Panc1 (cell line): ENCODE measurements at regions not wholly inside any gene's neighbourhood (a gene's known extent, or its start where the extent isn't known, plus 50 kb on each side); places are given as distances from the start of the nearest gene placed in this dataset.
"Not testable (repeated sequence)": the region's sequence is repeated elsewhere in the genome, so short reads cannot be mapped to it uniquely, and the experiment has no call there.

Source experiments
- ATAC-seq: fragments of 200-7000 bp; cut with Tn5 transposase; 2 replicates; pipeline ENCODE4 v1.9.1; 2020; ENCODE audit warnings: mild to moderate bottlenecking, moderate library complexity
- BruUV-seq: library from RNA; stranded (reverse); fragments of 400-500 nt; replicated peaks from 2 replicates; lab custom pipeline; 2021; lab: Mats Ljungman, UMichigan
- CTCF ChIA-PET: fragments of 300-600 bp; sonication (Branson Sonifier 250); formaldehyde crosslinking; loops from one replicate; lab custom pipeline; 2022; ENCODE audit warnings: antibody characterized with exemption; lab: Charles Lee
- POLR2A ChIA-PET: fragments of 300-600 bp; sonication (Branson Sonifier 250); formaldehyde crosslinking; loops from one replicate; lab custom pipeline; 2022; ENCODE audit warnings: antibody characterized with exemption; lab: Charles Lee
- DNase-seq: peaks from one replicate; pipeline ENCODE4 v3.0.0-alpha.2; 2010; ENCODE audit warnings: low read depth, low spot score
- H3K27ac ChIP-seq: 2 replicates; pipeline ENCODE4 v1.5.1; 2011; ENCODE audit warnings: mild to moderate bottlenecking, low read length, inconsistent platforms
- H3K27me3 ChIP-seq: fragments of 200-500 bp; sonication (Bioruptor generic); 2 replicates; pipeline ENCODE4 v1.6.0; 2014; ENCODE audit warnings: low read length, inconsistent platforms; ENCODE audit not compliant: control insufficient read depth, insufficient read depth
- H3K36me3 ChIP-seq: fragments of 200-500 bp; sonication (Bioruptor generic); 2 replicates; pipeline ENCODE4 v1.5.1; 2014; ENCODE audit warnings: inconsistent platforms, mild to moderate bottlenecking, low read length, moderate library complexity; ENCODE audit not compliant: control insufficient read depth, insufficient read depth
- H3K4me1 ChIP-seq: 2 replicates; pipeline ENCODE4 v1.5.1; 2011; ENCODE audit warnings: inconsistent platforms, mild to moderate bottlenecking, low read length, moderate library complexity; ENCODE audit not compliant: control insufficient read depth, insufficient read depth
- H3K4me3 ChIP-seq, 2 experiments: 2 replicates each; pipeline ENCODE4 v1.5.1; 2011 to 2012; ENCODE audit warnings: low read depth in 2 of 2, low read length in 2 of 2, mild to moderate bottlenecking in 2 of 2, inconsistent platforms in 1 of 2, moderate library complexity in 1 of 2
- H3K9me3 ChIP-seq: fragments of 200-500 bp; sonication (Bioruptor generic); 2 replicates; pipeline ENCODE4 v1.5.1; 2014; ENCODE audit warnings: low read depth, mild to moderate bottlenecking, inconsistent platforms, low read length, moderate library complexity; ENCODE audit not compliant: control insufficient read depth, insufficient read depth
- CTCF ChIP-seq: fragments of 450-650 bp; IDR thresholded peaks from 2 replicates; pipeline ENCODE4 v1.5.1; 2017; ENCODE audit warnings: mild to moderate bottlenecking
- POLR2AphosphoS5 ChIP-seq: IDR thresholded peaks from 2 replicates; pipeline ENCODE4 v1.6.1; 2012; ENCODE audit warnings: mild to moderate bottlenecking, low read depth, low read length, moderate library complexity
- SIN3A ChIP-seq: IDR thresholded peaks from 2 replicates; pipeline ENCODE4 v1.6.1; 2012; ENCODE audit warnings: low read depth, mild to moderate bottlenecking, low read length, moderate library complexity, borderline replicate concordance; ENCODE audit not compliant: insufficient read depth
- TCF7L2 ChIP-seq: IDR thresholded peaks from 2 replicates; pipeline ENCODE4 v1.6.1; 2011; ENCODE audit warnings: mild to moderate bottlenecking, low read depth, low read length, inconsistent platforms
- in situ Hi-C: cut with HindIII; loops from 2 replicates; pipeline ENCODE4 v1.10.0; 2016; ENCODE audit warnings: low sequenced_read_pairs, low pct_unique_long_range_greater_than_20kb
- intact Hi-C: fragments of 100-400 bp; cut with micrococcal nuclease; formaldehyde crosslinking; loops from one replicate; pipeline ENCODE4 v1.10.0; 2022; ENCODE audit not compliant: unreplicated experiment
- TF ChIP-seq, protein P1 (sequence below), 2 experiments: IDR thresholded peaks; 2 replicates each; pipeline ENCODE4 v1.6.1; 2011 to 2012; ENCODE audit warnings: low read depth in 2 of 2, control low read depth in 1 of 2, low read length in 1 of 2, mild to moderate bottlenecking in 1 of 2, moderate library complexity in 1 of 2; ENCODE audit not compliant: insufficient read depth in 1 of 2

DNA sequence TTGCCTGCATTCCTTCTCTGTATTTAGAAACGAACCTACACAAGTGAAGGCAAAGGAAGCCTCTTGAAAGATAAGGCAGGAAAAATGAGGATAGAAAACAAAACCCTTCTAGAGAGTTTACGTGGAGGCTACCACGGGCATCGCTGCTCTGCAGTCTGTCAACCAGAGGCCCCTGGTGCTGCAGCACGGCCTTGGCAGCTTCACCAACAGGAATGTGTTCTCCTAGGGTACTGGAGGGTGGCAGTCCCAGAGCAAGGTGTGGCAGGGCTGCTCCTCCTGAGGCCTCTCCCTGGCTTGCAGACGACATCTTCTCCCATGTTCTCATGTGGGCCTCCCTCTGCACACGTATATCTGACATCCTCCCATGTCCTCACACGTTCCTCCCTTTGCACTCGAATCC, 57.6 kb upstream of the SAMD11 start:
- ChIA-PET CTCF (no interaction called here), POLR2A (no interaction called here)
- Histone ChIP-seq H3K9me3 (no peaks in the 10 kb centered on the region), H3K4me1 (peaks cover 2% of the 10 kb centered on the region; the same call in 1 of the 2 replicates), H3K4me3 (no peak overlapping the region), H3K36me3 (no peaks in the 10 kb centered on the region), H3K27ac (no peak overlapping the region), H3K27me3 (no peaks in the 10 kb centered on the region)
- BruUV-seq = no TSS peak
- ATAC-seq = peak; percentile 16; the same call in 1 of the 2 replicates
- intact Hi-C loops (no loop called here), in situ Hi-C loops (no loop called here)
- TF ChIP-seq, protein P1, sequence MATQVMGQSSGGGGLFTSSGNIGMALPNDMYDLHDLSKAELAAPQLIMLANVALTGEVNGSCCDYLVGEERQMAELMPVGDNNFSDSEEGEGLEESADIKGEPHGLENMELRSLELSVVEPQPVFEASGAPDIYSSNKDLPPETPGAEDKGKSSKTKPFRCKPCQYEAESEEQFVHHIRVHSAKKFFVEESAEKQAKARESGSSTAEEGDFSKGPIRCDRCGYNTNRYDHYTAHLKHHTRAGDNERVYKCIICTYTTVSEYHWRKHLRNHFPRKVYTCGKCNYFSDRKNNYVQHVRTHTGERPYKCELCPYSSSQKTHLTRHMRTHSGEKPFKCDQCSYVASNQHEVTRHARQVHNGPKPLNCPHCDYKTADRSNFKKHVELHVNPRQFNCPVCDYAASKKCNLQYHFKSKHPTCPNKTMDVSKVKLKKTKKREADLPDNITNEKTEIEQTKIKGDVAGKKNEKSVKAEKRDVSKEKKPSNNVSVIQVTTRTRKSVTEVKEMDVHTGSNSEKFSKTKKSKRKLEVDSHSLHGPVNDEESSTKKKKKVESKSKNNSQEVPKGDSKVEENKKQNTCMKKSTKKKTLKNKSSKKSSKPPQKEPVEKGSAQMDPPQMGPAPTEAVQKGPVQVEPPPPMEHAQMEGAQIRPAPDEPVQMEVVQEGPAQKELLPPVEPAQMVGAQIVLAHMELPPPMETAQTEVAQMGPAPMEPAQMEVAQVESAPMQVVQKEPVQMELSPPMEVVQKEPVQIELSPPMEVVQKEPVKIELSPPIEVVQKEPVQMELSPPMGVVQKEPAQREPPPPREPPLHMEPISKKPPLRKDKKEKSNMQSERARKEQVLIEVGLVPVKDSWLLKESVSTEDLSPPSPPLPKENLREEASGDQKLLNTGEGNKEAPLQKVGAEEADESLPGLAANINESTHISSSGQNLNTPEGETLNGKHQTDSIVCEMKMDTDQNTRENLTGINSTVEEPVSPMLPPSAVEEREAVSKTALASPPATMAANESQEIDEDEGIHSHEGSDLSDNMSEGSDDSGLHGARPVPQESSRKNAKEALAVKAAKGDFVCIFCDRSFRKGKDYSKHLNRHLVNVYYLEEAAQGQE (IDR thresholded peaks at IDR 0.05; ENCODE audit: insufficient read depth in 1 of 2, low read depth in 2 of 2, low read length in 1 of 2) = no peak
- TF ChIP-seq SIN3A (no peak), TCF7L2 (no peak), POLR2AphosphoS5 (no peak), CTCF (no peak)
- no peak for DNase-seq

DNA sequence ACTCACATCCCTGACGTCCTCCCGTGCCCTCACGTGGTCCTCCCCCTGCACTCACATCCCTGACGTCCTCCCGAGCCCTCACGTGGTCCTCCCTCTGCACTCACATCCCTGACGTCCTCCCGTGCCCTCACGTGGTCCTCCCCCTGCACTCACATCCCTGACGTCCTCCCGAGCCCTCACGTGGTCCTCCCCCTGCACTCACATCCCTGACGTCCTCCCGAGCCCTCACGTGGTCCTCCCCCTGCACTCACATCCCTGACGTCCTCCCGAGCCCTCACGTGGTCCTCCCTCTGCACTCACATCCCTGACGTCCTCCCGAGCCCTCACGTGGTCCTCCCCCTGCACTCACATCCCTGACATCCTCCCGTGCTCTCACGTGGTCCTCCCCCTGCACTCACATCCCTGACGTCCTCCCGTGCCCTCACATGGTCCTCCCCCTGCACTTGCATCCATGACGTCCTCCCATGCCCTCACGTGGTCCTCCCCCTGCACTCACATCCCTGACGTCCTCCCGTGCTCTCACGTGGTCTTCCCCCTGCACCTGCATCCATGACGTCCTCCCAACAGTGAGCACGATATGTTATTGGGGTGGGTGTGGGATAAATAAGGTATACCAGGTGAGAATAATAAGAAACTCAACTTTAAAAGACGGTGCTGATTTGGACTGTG, 57.0 kb upstream of the SAMD11 start:
- H3K36me3 ChIP-seq, H3K27ac ChIP-seq, POLR2A ChIA-PET, DNase-seq, H3K9me3 ChIP-seq, H3K4me1 ChIP-seq, ATAC-seq, H3K27me3 ChIP-seq, intact Hi-C loops, in situ Hi-C loops, CTCF ChIA-PET, H3K4me3 ChIP-seq, BruUV-seq: not testable (repeated sequence)

- BruUV-seq, H3K36me3 ChIP-seq, intact Hi-C loops, ATAC-seq, in situ Hi-C loops, POLR2A ChIA-PET, H3K27me3 ChIP-seq, DNase-seq, H3K4me3 ChIP-seq, H3K4me1 ChIP-seq, H3K27ac ChIP-seq, CTCF ChIA-PET, H3K9me3 ChIP-seq: not testable (repeated sequence)
Measured at GRCh38 chr1:867550-867949, 56.2 kb upstream of the SAMD11 start.
